Naive B cell (primary cell): ENCODE measurements at regions not wholly inside any gene's neighbourhood (a gene's known extent, or its start where the extent isn't known, plus 50 kb on each side); places are given as distances from the start of the nearest gene placed in this dataset.

ENCODE experiments used
- ATAC-seq, 2 donors: fragments of 150-1000 bp; cut with Tn5 transposase; 2 replicates each; pipeline ENCODE4 v1.10.0; 2021; ENCODE audit warnings: low read depth in 2 of 2, mild to moderate bottlenecking in 2 of 2, moderate library complexity in 2 of 2
- DNase-seq: peaks from one replicate; pipeline ENCODE4 v3.0.0; 2022
- H3K27ac Mint-ChIP-seq, 6 donors: one replicate each; pipeline ENCODE4 v1.8.0; 2020 to 2022; ENCODE audit warnings: mild to moderate bottlenecking in 6 of 6, mixed read lengths in 6 of 6, moderate library complexity in 5 of 6, inconsistent platforms in 2 of 6
- H3K27me3 Mint-ChIP-seq, 3 donors: one replicate each; pipeline ENCODE4 v1.8.0; 2021 to 2022; ENCODE audit warnings: mixed read lengths in 3 of 3, mild to moderate bottlenecking in 1 of 3
- H3K36me3 Mint-ChIP-seq, 2 donors: one replicate each; pipeline ENCODE4 v1.8.0; 2020 to 2022; ENCODE audit warnings: mixed read lengths in 2 of 2, inconsistent platforms in 1 of 2, mild to moderate bottlenecking in 1 of 2
- H3K4me1 Mint-ChIP-seq, 3 donors: one replicate each; pipeline ENCODE4 v1.8.0; 2020 to 2022; ENCODE audit warnings: mixed read lengths in 3 of 3, inconsistent platforms in 1 of 3, mild to moderate bottlenecking in 1 of 3, moderate library complexity in 1 of 3
- H3K4me3 Mint-ChIP-seq, 8 donors: one replicate each; pipeline ENCODE4 v1.8.0; 2020 to 2022; ENCODE audit warnings: mild to moderate bottlenecking in 8 of 8, mixed read lengths in 8 of 8, moderate library complexity in 8 of 8, inconsistent platforms in 2 of 8
- H3K9me3 Mint-ChIP-seq, 7 donors: one replicate each; pipeline ENCODE4 v1.8.0; 2020 to 2022; ENCODE audit warnings: mixed read lengths in 7 of 7, mild to moderate bottlenecking in 5 of 7, inconsistent platforms in 2 of 7, moderate library complexity in 1 of 7

DNA sequence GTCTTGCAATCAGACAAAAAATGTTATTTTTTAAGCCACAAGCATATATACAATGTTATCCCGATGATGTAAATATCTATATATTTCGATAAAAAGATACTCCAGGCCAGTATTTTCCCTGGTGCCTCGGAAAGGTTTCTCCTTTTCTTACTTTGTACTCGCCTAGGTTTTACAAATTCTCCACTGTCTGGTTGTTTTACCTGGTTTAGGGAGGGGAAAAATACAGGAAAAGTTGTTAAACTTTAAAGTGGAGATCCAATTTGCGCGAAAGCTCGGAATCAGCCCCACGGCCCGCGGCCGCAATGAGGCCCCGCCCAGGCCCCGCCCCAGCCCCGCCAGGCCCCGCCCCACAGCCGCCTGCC lies 58.4 kb upstream of the WNT7B start:
- ATAC-seq (no peak), DNase-seq (no peak)
- Mint-ChIP-seq H3K4me1 (peaks cover 7 to 11% (median 7%) of the 10 kb centered on the region in 3 donors), H3K27ac (peak overlapping the region in 5 of 6 donors; percentile 15 to 97 (median 28)), H3K9me3 (no peaks in the 10 kb centered on the region), H3K27me3 (no peaks in the 10 kb centered on the region), H3K4me3 (peak overlapping the region; percentile 80 to 92 (median 88)), H3K36me3 (no peaks in the 10 kb centered on the region)

DNA sequence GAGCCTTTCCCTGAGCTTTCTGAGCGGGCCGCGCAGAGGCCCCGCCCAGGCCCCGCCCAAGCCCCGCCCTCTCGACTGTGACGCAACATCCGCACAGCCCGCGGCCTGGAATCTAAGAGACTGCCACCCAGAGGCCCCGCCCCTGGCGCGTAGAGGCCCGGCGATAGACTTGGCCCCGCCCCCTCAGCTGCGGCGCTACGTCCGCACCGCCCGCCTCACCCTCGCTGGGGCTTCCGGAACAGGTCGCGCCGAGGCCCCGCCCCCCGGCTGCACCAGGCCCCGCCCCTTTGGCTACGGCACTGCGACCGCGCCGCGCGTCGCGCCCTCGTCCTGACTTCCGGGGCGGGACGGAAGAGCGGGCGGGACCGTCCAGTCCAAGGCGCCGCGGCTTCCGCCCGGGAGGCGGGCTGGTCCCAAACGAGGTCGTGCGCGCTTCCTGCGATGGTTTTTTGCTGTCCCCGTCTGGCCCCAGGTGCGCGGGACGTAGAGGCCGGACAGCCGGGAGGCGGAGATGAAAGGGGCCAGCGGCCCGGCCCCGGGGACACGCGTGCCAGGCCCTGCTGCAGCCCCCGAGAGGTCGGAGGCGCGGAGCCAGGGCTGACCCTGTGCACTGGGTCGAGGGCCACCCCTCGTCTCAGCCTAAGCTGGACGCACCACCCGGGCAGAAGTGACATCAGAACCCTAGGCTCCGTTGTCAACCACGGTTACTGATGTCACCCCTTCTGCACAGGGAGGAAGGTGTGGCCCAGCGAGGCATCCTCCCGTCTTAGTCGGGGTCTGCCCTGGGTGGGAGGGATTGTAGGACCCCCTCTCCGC lies 59.0 kb upstream of the WNT7B start:
- peak overlapping the region; percentile 80 to 95 (median 90) for H3K4me3 Mint-ChIP-seq
- peak; percentile 85 for ATAC-seq

DNA sequence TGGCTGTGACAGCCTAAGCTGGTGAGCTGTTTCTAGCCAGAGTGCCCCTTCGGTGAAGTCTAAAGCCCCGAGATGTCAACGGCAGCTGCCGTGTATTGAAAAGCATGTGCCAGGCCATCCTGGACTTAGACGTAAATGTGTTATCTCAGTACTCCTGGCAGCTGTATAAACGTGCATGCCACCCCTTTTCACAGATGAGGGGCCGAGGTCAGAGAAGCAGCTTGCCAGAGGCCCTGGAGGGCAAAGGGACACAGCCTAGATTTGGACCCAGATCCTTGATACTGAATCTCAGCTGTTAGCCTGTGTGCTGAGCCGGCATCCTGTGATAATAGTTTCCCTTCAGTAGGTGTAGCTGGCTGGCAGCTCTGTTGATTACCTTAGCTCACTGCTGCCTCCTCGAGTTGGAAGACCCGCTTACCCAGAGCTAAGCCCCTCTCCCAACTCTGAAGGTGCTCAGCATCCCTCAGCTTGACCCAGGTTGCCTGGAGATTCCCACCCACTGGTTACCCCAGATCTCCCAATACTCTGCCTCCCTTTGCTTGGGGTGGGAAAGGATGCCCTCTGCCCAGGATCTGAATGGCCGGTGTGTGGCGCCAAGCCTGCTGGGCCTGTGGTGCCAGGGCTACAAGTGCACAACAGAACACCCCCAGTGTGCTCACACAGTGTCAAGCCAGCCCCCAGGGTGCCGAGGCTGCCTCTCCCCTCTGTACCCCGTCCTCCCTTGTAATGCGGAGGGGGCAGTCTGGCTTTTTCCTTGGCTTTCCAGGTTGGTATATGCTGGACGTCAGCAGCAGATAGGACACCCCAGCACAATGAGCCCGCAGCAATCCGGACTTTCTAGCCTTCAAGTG lies 59.8 kb upstream of the WNT7B start:
- H3K4me1 Mint-ChIP-seq = peaks cover 7 to 11% (median 7%) of the 10 kb centered on the region in 3 donors
- no peaks in the 10 kb centered on the region for H3K27me3 Mint-ChIP-seq
- H3K36me3 Mint-ChIP-seq = no peaks in the 10 kb centered on the region
- ATAC-seq (peak; percentile 21 to 36), DNase-seq (peak; percentile 52)
- no peaks in the 10 kb centered on the region for H3K9me3 Mint-ChIP-seq
- H3K4me3 Mint-ChIP-seq = peak overlapping the region; percentile 80 to 95 (median 90)
- H3K27ac Mint-ChIP-seq = peak overlapping the region; percentile 41 to 97 (median 93)

More for the DNA sequence above, 59.0 kb upstream of the WNT7B start:
- no peaks in the 10 kb centered on the region for H3K36me3 Mint-ChIP-seq
- DNase-seq = peak; percentile 100
- peaks cover 7 to 11% (median 7%) of the 10 kb centered on the region in 3 donors for H3K4me1 Mint-ChIP-seq
- peak overlapping the region; percentile 90 to 98 (median 96) for H3K27ac Mint-ChIP-seq
- no peaks in the 10 kb centered on the region for H3K9me3 Mint-ChIP-seq
- no peaks in the 10 kb centered on the region for H3K27me3 Mint-ChIP-seq

DNA sequence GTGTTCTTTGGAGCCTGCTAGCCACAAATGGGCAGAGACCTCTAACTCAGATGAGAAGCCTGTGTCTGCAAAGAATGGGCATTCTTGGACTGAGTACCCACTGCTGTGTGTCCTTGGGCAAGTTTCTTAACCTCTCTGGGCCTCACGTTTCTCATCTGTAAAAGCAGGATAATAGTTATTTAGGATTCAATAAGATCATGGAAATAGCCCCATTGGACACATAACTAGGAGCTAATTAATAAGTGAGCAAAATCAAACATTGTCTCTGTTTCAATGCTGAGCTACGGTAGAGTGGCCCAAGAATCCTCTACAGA lies 61.2 kb upstream of the WNT7B start:
- no peak for ATAC-seq
- Mint-ChIP-seq H3K4me1 (peaks cover 7 to 11% (median 7%) of the 10 kb centered on the region in 3 donors), H3K27me3 (no peaks in the 10 kb centered on the region), H3K4me3 (peak overlapping the region in 1 of 8 donors; percentile 38), H3K9me3 (no peaks in the 10 kb centered on the region), H3K36me3 (no peaks in the 10 kb centered on the region), H3K27ac (no peak overlapping the region)
- no peak for DNase-seq

DNA sequence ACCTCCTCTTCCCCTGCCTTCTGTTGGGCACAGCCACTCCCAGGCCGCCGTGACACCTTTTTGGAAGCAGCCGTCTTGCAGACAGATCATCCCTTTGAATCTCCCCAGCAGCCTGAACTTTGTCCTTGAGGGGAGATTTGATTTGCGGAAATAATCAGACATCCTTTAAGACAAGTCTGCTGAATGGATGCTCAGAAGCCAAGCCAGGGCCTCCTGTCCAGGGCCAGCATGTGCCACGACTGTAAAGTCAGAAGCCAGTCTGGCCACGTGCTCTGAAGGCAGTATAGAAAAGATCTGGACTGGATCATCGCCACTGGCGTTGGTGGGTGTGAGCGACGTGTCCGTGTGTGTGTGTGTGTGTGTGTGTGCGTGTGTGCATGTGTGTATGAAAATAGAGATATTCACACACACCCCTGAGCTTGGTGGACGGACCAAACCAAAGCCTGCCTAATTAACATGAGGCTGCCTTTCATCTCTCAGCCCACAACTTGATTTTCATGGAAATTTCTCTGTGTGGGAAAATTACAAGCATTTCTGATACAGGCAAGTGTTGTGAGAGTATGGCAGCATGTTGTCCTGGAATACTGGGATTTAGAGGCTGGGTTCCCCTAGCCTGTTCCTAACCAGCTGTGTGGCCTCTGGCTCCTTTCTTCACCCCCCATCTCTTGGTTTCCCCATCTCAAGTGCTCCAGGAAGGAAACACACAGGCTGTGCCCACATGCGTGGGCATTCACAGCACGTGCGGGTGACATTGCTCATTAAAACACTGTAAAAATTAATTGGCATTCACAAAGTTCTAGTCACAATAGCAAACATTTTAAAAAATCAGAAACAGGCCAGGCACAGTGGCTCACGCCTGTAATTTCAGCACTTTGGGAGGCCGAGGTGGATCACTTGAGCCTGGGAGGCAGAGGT lies 61.8 kb upstream of the WNT7B start:
- Mint-ChIP-seq H3K27me3 (no peaks in the 10 kb centered on the region), H3K4me3 (peak overlapping the region in 3 of 8 donors; percentile 15 to 75 (median 41)), H3K9me3 (no peaks in the 10 kb centered on the region), H3K27ac (peak overlapping the region in 1 of 6 donors; percentile 70), H3K36me3 (no peaks in the 10 kb centered on the region), H3K4me1 (peaks cover 11 to 16% (median 13%) of the 10 kb centered on the region in 3 donors)
- ATAC-seq = no peak
- no peak for DNase-seq

DNA sequence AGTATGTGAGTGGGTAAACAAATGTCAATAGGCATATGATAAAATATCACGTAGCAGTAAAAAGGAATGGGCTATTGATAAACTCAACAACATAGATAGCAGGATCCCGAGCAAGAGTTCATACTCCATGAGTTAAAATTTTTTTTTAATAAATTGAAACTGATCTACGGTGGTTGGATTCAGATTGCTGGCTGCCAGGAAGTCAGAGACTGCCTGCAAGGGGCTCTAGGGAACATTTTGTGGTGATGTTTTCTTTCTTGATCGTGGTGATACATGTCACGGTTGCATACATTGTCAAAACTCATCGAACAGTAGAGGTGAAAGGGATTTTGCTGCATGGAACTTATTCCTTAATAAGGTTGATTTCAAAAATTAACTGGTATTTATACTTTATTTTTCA lies 62.6 kb upstream of the WNT7B start:
- no peak overlapping the region for H3K27ac Mint-ChIP-seq
- peaks cover 18 to 22% (median 20%) of the 10 kb centered on the region in 3 donors for H3K4me1 Mint-ChIP-seq
- H3K27me3 Mint-ChIP-seq = no peaks in the 10 kb centered on the region
- no peak for DNase-seq
- no peaks in the 10 kb centered on the region for H3K9me3 Mint-ChIP-seq
- no peak for ATAC-seq
- H3K4me3 Mint-ChIP-seq = peak overlapping the region in 1 of 8 donors; percentile 41
- H3K36me3 Mint-ChIP-seq = no peaks in the 10 kb centered on the region

DNA sequence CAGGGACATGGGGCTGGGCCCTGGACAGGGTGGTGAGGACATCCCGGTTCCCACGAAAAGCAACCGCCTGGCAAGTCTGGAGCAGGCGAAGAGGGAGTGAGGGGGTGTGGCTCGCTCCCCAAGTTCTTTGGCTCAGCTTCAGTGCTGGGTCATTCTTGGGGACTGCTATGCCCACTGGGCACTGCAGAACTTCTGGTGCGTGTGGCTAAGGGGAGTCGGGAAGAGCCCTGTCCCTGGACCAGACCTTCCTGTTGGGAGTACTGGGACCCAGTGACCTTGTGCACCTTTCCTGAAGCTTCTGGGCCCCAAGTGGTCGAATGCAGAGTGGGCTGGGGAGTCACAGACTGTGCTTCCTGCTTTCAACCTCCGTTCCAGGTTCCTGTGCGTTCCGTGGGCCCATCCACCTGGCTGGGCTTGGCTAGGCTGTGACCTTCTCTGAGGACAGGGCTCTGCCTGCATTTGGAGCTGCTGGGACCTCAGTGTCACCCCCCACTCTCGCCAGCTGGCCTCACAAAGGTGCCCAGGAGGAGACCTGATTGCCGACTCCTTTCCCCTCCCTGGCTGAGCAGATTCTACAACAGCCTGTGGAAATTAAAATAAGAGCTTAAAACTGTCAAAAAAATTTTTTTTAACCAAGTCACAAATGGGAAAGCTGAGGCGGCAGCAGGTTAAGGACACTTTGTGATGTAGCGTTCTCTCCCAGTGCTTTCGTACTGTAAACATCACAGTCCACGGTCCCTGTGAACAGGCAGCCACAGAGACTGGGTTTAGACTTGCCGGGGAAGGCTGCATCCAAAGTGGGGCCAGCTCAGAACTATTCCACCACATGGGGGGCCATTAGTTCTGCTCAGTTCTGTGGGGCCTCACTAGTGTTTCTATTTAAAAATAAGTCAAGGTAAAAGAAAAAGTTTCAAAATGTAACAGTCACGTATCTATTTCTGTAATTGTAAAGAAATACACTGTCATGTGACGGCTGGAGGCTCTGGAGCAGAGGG lies 63.8 kb upstream of the WNT7B start:
- no peaks in the 10 kb centered on the region for H3K36me3 Mint-ChIP-seq
- H3K9me3 Mint-ChIP-seq = no peaks in the 10 kb centered on the region
- DNase-seq (no peak), ATAC-seq (no peak)
- H3K4me3 Mint-ChIP-seq = peak overlapping the region in 2 of 8 donors; percentile 19 to 21
- H3K27me3 Mint-ChIP-seq = no peaks in the 10 kb centered on the region
- peaks cover 24 to 27% (median 25%) of the 10 kb centered on the region in 3 donors for H3K4me1 Mint-ChIP-seq
- no peak overlapping the region for H3K27ac Mint-ChIP-seq

DNA sequence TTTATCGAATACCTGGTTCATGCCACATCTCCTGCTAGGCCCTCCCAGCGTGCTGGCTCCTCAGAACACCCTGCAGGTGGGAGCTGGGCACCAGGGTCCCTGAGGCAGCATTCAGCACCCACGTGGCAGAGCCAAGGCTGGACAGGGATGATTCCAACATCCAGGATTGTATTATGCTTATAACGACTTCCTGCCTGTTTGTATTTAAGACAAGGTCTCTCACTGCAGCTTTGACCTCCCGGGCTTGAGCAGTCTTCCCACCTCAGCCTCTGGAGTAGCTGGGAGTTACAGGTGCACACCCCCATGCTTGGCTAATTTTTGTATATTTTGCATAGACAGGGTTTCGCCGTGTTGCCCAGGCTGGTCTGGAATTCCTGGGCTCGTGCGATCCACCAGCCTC lies 64.7 kb upstream of the WNT7B start:
- H3K4me1 Mint-ChIP-seq = peaks cover 29 to 36% (median 32%) of the 10 kb centered on the region in 3 donors
- no peak for DNase-seq
- peak overlapping the region in 2 of 8 donors; percentile 20 to 21 for H3K4me3 Mint-ChIP-seq
- no peaks in the 10 kb centered on the region for H3K9me3 Mint-ChIP-seq
- H3K27me3 Mint-ChIP-seq = no peaks in the 10 kb centered on the region
- no peak for ATAC-seq
- H3K36me3 Mint-ChIP-seq = no peaks in the 10 kb centered on the region
- peak overlapping the region in 2 of 6 donors; percentile 66 to 69 for H3K27ac Mint-ChIP-seq

DNA sequence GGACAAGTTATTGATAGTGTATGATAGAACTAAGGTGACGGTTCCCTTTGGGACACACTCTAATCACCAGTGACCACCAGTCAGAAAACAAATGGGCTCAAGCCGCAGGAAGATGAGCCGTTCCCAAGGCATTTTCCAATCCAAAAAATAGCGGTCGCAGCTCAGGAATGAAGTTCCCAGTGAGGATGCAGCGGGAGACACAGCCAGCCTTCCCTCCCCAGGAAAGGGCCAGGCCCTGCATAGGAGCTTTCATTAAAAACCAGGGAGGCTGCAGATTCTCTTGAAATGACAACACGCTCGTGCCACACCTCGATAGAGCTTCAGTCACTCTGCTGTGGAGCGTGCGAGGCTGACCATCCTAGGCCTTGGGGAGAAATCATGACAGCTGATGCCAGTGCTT lies 65.8 kb upstream of the WNT7B start:
- peak overlapping the region in 4 of 8 donors; percentile 16 to 91 (median 59) for H3K4me3 Mint-ChIP-seq
- no peaks in the 10 kb centered on the region for H3K27me3 Mint-ChIP-seq
- no peak overlapping the region for H3K27ac Mint-ChIP-seq
- DNase-seq (no peak), ATAC-seq (no peak)
- H3K36me3 Mint-ChIP-seq = no peaks in the 10 kb centered on the region
- peaks cover 32 to 36% (median 34%) of the 10 kb centered on the region in 3 donors for H3K4me1 Mint-ChIP-seq
- no peaks in the 10 kb centered on the region for H3K9me3 Mint-ChIP-seq

DNA sequence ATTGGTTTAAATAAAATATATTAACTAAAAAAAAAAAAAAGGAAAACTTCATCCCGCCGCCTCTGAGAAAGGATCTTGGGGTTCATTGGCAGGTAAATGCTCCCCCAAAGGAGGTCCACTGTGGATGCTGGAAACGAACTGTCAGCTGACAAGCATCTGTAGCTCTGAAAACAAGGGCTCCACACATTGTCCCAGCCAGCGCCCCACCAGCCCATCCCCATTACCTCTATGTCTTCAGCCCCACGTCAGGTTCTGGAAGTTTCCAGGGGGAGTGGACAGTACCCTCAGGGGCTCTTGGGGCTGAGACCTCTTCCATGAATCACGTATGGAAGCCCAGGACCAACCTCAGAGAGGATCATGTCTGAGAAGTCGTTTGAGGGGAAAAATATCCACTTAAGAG lies 66.4 kb upstream of the WNT7B start:
- H3K4me3 Mint-ChIP-seq = peak overlapping the region; percentile 87 to 93 (median 91)
- no peaks in the 10 kb centered on the region for H3K27me3 Mint-ChIP-seq
- H3K4me1 Mint-ChIP-seq = peaks cover 32 to 39% (median 36%) of the 10 kb centered on the region in 3 donors
- ATAC-seq = no peak
- no peaks in the 10 kb centered on the region for H3K36me3 Mint-ChIP-seq
- DNase-seq = no peak
- no peaks in the 10 kb centered on the region for H3K9me3 Mint-ChIP-seq
- peak overlapping the region in 5 of 6 donors; percentile 49 to 95 (median 89) for H3K27ac Mint-ChIP-seq

DNA sequence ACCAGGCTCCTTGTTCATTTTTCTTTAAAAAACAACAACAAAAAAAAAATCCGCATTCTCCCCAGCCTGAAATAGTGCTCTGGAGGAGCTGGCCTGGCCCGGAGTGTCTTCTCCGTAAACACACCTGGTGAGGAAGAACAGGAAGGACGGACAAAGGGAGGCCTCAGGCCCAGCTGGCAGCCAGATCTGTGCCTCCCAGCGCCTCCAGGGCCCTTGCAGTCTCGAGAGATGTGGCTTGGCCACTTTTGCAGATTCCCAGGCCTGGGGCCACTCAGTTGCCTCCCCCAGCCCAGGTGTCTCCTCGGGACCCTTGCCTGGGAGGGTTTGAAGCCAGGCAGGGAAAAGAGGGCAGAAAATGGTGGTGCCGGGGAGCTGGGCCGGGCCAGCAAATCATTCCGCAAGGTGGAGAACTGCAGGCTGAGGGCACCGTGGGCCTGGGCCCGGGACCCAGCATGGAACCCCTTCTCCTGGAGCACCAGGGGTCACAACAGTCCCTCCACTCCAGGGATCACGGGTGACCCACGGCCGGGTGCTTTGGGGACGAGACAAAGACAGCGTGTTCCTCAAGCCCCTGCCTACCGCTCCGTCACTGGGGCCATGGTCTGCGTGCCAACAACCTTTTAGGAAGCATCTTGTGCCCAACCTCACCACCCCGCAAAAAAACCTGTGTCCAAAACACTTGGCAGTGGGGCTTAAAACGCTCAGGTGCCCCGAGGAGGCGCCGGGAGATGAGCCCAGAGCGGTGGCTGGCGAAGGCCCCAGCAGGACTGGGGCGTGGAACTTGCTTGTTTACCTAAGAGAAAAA lies 67.1 kb upstream of the WNT7B start:
- peak overlapping the region; percentile 49 to 95 (median 82) for H3K27ac Mint-ChIP-seq
- H3K36me3 Mint-ChIP-seq = no peaks in the 10 kb centered on the region
- no peak for DNase-seq
- peak; percentile 49 to 57 for ATAC-seq
- H3K4me3 Mint-ChIP-seq = peak overlapping the region; percentile 87 to 93 (median 91)
- no peaks in the 10 kb centered on the region for H3K27me3 Mint-ChIP-seq
- peaks cover 32 to 40% (median 36%) of the 10 kb centered on the region in 3 donors for H3K4me1 Mint-ChIP-seq
- no peaks in the 10 kb centered on the region for H3K9me3 Mint-ChIP-seq
